ENCODE measurements at regions not wholly inside any gene's neighbourhood (a gene's known extent, or its start where the extent isn't known, plus 50 kb on each side); places are given as distances from the start of the nearest gene placed in this dataset.

GRCh38 chr15:79522656-79523055 is 90.5 kb downstream of the MINAR1 start:
- TF ChIP-seq CTCF (conservative IDR thresholded peaks at IDR 0.05; ENCODE audit: low read depth, low read length) = no peak
- no peak overlapping the region for H3K4me3 ChIP-seq (ENCODE audit: low read depth, low read length)
- DNase-seq (ENCODE audit: low read depth) = no peak

GRCh38 chr15:79523266-79523665 is 91.1 kb downstream of the MINAR1 start:
- DNase-seq (ENCODE audit: low read depth) = no peak
- H3K4me3 ChIP-seq (ENCODE audit: low read depth, low read length) = no peak overlapping the region
- no peak for TF ChIP-seq CTCF (conservative IDR thresholded peaks at IDR 0.05; ENCODE audit: low read depth, low read length)

- no peak for TF ChIP-seq CTCF (conservative IDR thresholded peaks at IDR 0.05; ENCODE audit: low read depth, low read length)
- DNase-seq (ENCODE audit: low read depth) = no peak
- no peak overlapping the region for H3K4me3 ChIP-seq (ENCODE audit: low read depth, low read length)
These were observed 92.4 kb downstream of the MINAR1 start for GRCh38 chr15:79524531-79524930.

DNA sequence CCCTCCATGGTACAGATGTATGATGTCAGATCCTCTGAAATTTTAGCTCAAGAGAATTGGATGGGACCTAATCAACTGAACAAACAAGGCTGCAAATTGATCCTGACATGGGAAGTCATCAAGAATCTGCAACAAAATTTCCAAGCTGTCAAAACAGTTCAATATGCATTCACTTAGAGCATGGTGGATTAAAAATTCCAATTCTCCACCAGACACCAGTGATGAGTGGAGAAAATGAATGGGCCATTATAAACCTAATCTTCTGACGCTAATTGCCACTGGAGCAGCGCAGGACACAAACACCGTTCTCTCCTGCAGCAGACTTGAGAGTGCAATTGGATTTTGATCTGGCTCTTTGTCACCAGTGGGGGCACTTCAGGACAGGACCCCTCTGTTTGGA is 94.2 kb downstream of the MINAR1 start:
- TF ChIP-seq CTCF (conservative IDR thresholded peaks at IDR 0.05; ENCODE audit: low read depth, low read length) = no peak
- H3K4me3 ChIP-seq (ENCODE audit: low read depth, low read length) = no peak overlapping the region

DNA sequence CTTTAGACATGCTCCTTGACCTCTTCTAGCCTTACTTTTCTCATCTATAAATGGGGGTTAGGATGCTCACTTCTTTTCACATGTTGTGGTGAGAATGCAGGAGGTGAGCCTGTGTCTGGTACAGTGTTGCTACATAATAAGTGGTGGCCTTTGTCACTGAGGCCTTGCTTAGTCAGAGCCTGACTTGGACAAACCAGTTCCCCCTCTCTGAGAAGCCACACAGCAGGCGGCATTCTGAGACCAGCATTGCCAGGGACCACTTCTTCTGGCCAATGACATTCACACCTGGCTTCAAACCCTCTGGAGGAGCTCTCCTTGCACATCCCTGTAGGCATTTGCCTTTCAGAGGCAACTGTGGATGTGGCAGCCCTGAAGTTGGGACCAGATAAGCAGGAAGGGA is 95.7 kb downstream of the MINAR1 start:
- TF ChIP-seq CTCF (conservative IDR thresholded peaks at IDR 0.05; ENCODE audit: low read depth, low read length) = no peak
- no peak for DNase-seq (ENCODE audit: low read depth)
- H3K4me3 ChIP-seq (ENCODE audit: low read depth, low read length) = no peak overlapping the region

More for the DNA sequence above, 94.2 kb downstream of the MINAR1 start:
- no peak for DNase-seq (ENCODE audit: low read depth)

GRCh38 chr15:79529157-79529785 is 97.1 kb downstream of the MINAR1 start:
- TF ChIP-seq CTCF (conservative IDR thresholded peaks at IDR 0.05; ENCODE audit: low read depth, low read length) = no peak
- H3K4me3 ChIP-seq (ENCODE audit: low read depth, low read length) = no peak overlapping the region
- DNase-seq (ENCODE audit: low read depth) = no peak

DNA sequence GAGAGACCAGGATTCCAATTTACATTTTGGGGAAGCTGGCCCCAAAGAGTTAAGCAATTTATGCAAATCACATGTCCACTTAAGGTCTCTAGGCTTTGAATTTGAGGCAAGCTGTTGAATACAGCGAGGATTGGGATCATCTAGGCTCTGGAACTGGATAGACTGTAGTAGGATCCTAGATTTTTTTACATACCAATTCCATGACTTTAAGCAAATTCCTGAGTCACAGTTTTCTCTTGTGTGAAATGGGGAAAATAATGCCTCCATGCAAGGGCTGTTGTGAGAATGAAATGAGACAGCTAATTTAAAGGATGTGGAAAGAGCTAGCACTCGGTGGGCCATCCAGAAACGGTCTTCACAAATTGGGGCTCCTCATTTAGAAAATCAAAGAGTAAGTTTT is 103.4 kb downstream of the MINAR1 start:
- DNase-seq (ENCODE audit: low read depth) = no peak
- H3K4me3 ChIP-seq (ENCODE audit: low read depth, low read length) = no peak overlapping the region
- TF ChIP-seq CTCF (conservative IDR thresholded peaks at IDR 0.05; ENCODE audit: low read depth, low read length) = no peak
